Left lung (tissue), 4 donors: ENCODE measurements at regions not wholly inside any gene's neighbourhood (a gene's known extent, or its start where the extent isn't known, plus 50 kb on each side); places are given as distances from the start of the nearest gene placed in this dataset.

Experiments used
- ATAC-seq: fragments of 200-7000 bp; cut with Tn5 transposase; one replicate; pipeline ENCODE4 v1.9.1; 2020; ENCODE audit warnings: moderate library complexity
- DNase-seq, 4 donors: peaks; one replicate each; pipeline ENCODE4 v3.0.0-alpha.2; 2013 to 2020
- H3K27ac ChIP-seq, 2 donors: fragments of 200-600 bp; sonication (generic) in 1 of 2; one replicate each; pipeline versions ENCODE4 v1.5.0 to v1.8.0; 2020 to 2021
- H3K27me3 ChIP-seq, 2 donors: fragments of 200-600 bp; sonication (generic) in 1 of 2; one replicate each; pipeline versions ENCODE4 v1.5.0 to v1.8.0; 2020 to 2021
- H3K36me3 ChIP-seq, 2 donors: fragments of 200-600 bp; sonication (generic) in 1 of 2; one replicate each; pipeline versions ENCODE4 v1.5.0 to v1.8.0; 2020 to 2021
- H3K4me1 ChIP-seq, 2 donors: fragments of 200-600 bp; one replicate each; pipeline ENCODE4 v1.8.0; 2021
- H3K4me3 ChIP-seq, 2 donors: fragments of 200-600 bp; sonication (generic) in 1 of 2; one replicate each; pipeline versions ENCODE4 v1.5.0 to v1.8.0; 2020 to 2021; ENCODE audit warnings: mild to moderate bottlenecking in 1 of 2
- H3K9me3 ChIP-seq, 2 donors: fragments of 200-600 bp; sonication (generic) in 1 of 2; one replicate each; pipeline versions ENCODE4 v1.5.0 to v1.8.0; 2020 to 2021
- CTCF ChIP-seq, 2 donors: fragments of 200-600 bp; sonication (generic) in 1 of 2; IDR thresholded peaks; one replicate each; pipeline versions ENCODE4 v1.5.0 to v1.8.0; 2021; ENCODE audit warnings: antibody characterized with exemption in 2 of 2
- intact Hi-C, 2 donors: fragments of 100-400 bp; cut with DNase I; formaldehyde crosslinking; loops; one replicate each; pipeline versions ENCODE4 v1.11.2 to v1.14.2; 2022
- donor health status: DM: no; HTN: yes; CAD: no.
- donor health status: DM: no; HTN: no; CAD: no.

- H3K27ac ChIP-seq, result no peak overlapping the region
- no peak for TF ChIP-seq CTCF (IDR thresholded peaks at IDR 0.05)
- H3K4me3 ChIP-seq, result no peak overlapping the region
- no peaks in the 10 kb centered on the region for H3K9me3 ChIP-seq
- ATAC-seq, result no peak
- no peaks in the 10 kb centered on the region for H3K4me1 ChIP-seq
- no peak for DNase-seq
- H3K36me3 ChIP-seq, result no peaks in the 10 kb centered on the region
- H3K27me3 ChIP-seq, result no peaks in the 10 kb centered on the region
- intact Hi-C loops, result no loop called here
Measured at GRCh38 chr3:189496375-189497138, 134.6 kb upstream of the TP63 start.

- no peak for TF ChIP-seq CTCF (IDR thresholded peaks at IDR 0.05)
- intact Hi-C loops, result no loop called here
- no peaks in the 10 kb centered on the region for H3K9me3 ChIP-seq
- DNase-seq, result no peak
- H3K36me3 ChIP-seq, result no peaks in the 10 kb centered on the region
- H3K4me1 ChIP-seq, result no peaks in the 10 kb centered on the region
- ATAC-seq, result no peak
- H3K27ac ChIP-seq, result no peak overlapping the region
- no peaks in the 10 kb centered on the region for H3K27me3 ChIP-seq
- H3K4me3 ChIP-seq, result no peak overlapping the region
Measured at GRCh38 chr3:189498995-189499704, 132.0 kb upstream of the TP63 start.

GRCh38 chr3:189500299-189500698 is 130.9 kb upstream of the TP63 start:
- DNase-seq (no peak), ATAC-seq (no peak)
- no peaks in the 10 kb centered on the region for H3K9me3 ChIP-seq
- H3K36me3 ChIP-seq, result no peaks in the 10 kb centered on the region
- H3K27me3 ChIP-seq, result no peaks in the 10 kb centered on the region
- H3K27ac ChIP-seq, result no peak overlapping the region
- no peak for TF ChIP-seq CTCF (IDR thresholded peaks at IDR 0.05)
- H3K4me1 ChIP-seq, result no peaks in the 10 kb centered on the region
- H3K4me3 ChIP-seq, result no peak overlapping the region
- intact Hi-C loops, result no loop called here

- ATAC-seq, result no peak
- intact Hi-C loops, result no loop called here
- Histone ChIP-seq H3K27ac (no peak overlapping the region), H3K4me3 (no peak overlapping the region), H3K4me1 (no peaks in the 10 kb centered on the region), H3K27me3 (no peaks in the 10 kb centered on the region), H3K9me3 (no peaks in the 10 kb centered on the region), H3K36me3 (no peaks in the 10 kb centered on the region)
- TF ChIP-seq CTCF (IDR thresholded peaks at IDR 0.05), result no peak
- DNase-seq, result no peak
Measured at GRCh38 chr3:189500798-189501495, 130.2 kb upstream of the TP63 start.

- no peaks in the 10 kb centered on the region for H3K4me1 ChIP-seq
- DNase-seq (no peak), ATAC-seq (no peak)
- no peaks in the 10 kb centered on the region for H3K27me3 ChIP-seq
- H3K9me3 ChIP-seq, result no peaks in the 10 kb centered on the region
- no peak for TF ChIP-seq CTCF (IDR thresholded peaks at IDR 0.05)
- H3K27ac ChIP-seq, result no peak overlapping the region
- no peaks in the 10 kb centered on the region for H3K36me3 ChIP-seq
- intact Hi-C loops, result no loop called here
- no peak overlapping the region for H3K4me3 ChIP-seq
Measured at GRCh38 chr3:189502256-189502655, 128.9 kb upstream of the TP63 start.
